ENCODE measurements at regions not wholly inside any gene's neighbourhood (a gene's known extent, or its start where the extent isn't known, plus 50 kb on each side); places are given as distances from the start of the nearest gene placed in this dataset.

DNA sequence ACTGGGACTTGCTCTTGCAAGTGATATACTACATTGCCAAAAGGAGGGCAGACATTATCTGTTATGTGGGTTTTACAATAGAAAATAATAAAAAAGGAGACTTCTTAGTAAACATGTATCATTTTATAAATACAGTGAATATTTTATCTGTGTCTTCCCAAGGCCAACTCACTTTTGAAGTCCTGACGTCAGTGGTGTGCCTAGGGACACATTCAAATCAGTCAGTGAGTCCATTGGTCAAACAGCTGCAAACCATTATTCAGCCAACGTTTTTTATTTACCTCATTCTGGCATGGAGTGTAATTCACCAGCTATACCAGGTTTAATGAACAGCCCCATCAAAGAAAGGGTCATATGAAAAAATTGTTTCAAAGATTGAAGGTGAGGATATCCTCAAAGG lies 263.7 kb downstream of the IPMK start:
- ATAC-seq: no peak
- no peak for TF ChIP-seq ZFP30 (CRISPR knock-in tag; IDR thresholded peaks at IDR 0.05)
- no peak for TF ChIP-seq BACH2 (CRISPR knock-in tag; IDR thresholded peaks at IDR 0.05; ENCODE audit: borderline replicate concordance)

DNA sequence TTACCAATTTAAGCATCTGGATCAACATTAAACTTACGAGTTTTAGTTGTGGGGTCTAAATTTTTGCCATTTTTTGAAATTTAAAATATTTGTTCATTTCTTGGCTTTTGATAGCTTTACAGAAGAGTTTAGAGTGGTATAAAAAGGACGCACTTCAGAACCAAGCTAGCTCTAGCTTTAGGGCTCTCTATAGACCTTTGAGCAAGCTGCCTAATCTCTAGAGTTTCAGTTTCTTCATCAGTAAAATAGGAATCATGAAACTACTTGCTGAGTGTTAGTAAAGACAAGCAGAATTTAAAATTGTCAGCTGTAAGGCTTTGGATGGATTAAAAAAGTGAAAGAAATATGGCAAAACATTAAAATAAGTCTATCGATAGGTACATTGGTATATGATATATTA lies 266.5 kb downstream of the IPMK start:
- TF ChIP-seq TCF4 (CRISPR knock-in tag; IDR thresholded peaks at IDR 0.05; ENCODE audit: borderline replicate concordance): no peak
- ATAC-seq: no peak

DNA sequence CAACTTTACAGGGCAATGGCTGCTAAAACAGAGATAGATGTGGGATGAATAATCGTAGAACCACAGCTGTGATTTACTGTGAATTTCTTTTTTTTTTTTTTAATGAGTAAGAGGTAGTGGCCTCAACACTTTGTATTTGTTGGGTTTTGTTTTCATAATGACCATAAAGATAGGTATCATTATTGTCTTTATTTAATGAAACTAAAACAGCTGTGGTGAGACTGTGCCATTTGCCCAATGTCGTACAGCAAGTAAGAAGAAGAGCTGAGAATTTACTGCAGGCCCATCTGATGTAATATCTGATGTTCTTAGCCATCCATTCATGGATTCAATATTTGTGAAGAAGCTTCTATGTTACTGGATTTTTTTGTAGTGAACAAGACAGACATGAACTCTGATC lies 271.2 kb downstream of the IPMK start:
- no peak for ATAC-seq
- TF ChIP-seq ZC3H10 (CRISPR knock-in tag; IDR thresholded peaks at IDR 0.05) (no peak), SNAI2 (CRISPR knock-in tag; IDR thresholded peaks at IDR 0.05) (no peak), ZFP30 (CRISPR knock-in tag; IDR thresholded peaks at IDR 0.05) (no peak), TOX (CRISPR knock-in tag; IDR thresholded peaks at IDR 0.05; ENCODE audit: borderline replicate concordance) (no peak), BACH2 (CRISPR knock-in tag; IDR thresholded peaks at IDR 0.05; ENCODE audit: borderline replicate concordance) (no peak), OSR1 (CRISPR knock-in tag; IDR thresholded peaks at IDR 0.05) (no peak), RARB (CRISPR knock-in tag; IDR thresholded peaks at IDR 0.05) (no peak), ZNF8 (CRISPR knock-in tag; IDR thresholded peaks at IDR 0.05) (no peak), ZFP3 (CRISPR knock-in tag; IDR thresholded peaks at IDR 0.05) (no peak), GLIS3 (CRISPR knock-in tag; IDR thresholded peaks at IDR 0.05) (no peak), ZNF70 (CRISPR knock-in tag; IDR thresholded peaks at IDR 0.05) (no peak), ZNF565 (CRISPR knock-in tag; conservative IDR thresholded peaks at IDR 0.05; ENCODE audit: low read depth) (no peak), ISL1 (CRISPR knock-in tag; IDR thresholded peaks at IDR 0.05) (no peak), PPARA (CRISPR knock-in tag; IDR thresholded peaks at IDR 0.05; ENCODE audit: borderline replicate concordance) (no peak), CSDC2 (CRISPR knock-in tag; IDR thresholded peaks at IDR 0.05) (no peak), TCF4 (CRISPR knock-in tag; IDR thresholded peaks at IDR 0.05; ENCODE audit: borderline replicate concordance) (no peak)
- TF ChIP-seq, protein P1, sequence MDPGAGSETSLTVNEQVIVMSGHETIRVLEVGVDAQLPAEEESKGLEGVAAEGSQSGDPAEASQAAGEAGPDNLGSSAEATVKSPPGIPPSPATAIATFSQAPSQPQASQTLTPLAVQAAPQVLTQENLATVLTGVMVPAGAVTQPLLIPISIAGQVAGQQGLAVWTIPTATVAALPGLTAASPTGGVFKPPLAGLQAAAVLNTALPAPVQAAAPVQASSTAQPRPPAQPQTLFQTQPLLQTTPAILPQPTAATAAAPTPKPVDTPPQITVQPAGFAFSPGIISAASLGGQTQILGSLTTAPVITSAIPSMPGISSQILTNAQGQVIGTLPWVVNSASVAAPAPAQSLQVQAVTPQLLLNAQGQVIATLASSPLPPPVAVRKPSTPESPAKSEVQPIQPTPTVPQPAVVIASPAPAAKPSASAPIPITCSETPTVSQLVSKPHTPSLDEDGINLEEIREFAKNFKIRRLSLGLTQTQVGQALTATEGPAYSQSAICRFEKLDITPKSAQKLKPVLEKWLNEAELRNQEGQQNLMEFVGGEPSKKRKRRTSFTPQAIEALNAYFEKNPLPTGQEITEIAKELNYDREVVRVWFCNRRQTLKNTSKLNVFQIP (CRISPR knock-in tag; IDR thresholded peaks at IDR 0.05; ENCODE audit: borderline replicate concordance, low read depth): no peak
- TF ChIP-seq, protein P2, sequence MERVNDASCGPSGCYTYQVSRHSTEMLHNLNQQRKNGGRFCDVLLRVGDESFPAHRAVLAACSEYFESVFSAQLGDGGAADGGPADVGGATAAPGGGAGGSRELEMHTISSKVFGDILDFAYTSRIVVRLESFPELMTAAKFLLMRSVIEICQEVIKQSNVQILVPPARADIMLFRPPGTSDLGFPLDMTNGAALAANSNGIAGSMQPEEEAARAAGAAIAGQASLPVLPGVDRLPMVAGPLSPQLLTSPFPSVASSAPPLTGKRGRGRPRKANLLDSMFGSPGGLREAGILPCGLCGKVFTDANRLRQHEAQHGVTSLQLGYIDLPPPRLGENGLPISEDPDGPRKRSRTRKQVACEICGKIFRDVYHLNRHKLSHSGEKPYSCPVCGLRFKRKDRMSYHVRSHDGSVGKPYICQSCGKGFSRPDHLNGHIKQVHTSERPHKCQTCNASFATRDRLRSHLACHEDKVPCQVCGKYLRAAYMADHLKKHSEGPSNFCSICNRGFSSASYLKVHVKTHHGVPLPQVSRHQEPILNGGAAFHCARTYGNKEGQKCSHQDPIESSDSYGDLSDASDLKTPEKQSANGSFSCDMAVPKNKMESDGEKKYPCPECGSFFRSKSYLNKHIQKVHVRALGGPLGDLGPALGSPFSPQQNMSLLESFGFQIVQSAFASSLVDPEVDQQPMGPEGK (CRISPR knock-in tag; IDR thresholded peaks at IDR 0.05; ENCODE audit: borderline replicate concordance): no peak
- TF ChIP-seq, protein P3, sequence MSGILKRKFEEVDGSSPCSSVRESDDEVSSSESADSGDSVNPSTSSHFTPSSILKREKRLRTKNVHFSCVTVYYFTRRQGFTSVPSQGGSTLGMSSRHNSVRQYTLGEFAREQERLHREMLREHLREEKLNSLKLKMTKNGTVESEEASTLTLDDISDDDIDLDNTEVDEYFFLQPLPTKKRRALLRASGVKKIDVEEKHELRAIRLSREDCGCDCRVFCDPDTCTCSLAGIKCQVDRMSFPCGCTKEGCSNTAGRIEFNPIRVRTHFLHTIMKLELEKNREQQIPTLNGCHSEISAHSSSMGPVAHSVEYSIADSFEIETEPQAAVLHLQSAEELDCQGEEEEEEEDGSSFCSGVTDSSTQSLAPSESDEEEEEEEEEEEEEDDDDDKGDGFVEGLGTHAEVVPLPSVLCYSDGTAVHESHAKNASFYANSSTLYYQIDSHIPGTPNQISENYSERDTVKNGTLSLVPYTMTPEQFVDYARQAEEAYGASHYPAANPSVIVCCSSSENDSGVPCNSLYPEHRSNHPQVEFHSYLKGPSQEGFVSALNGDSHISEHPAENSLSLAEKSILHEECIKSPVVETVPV (CRISPR knock-in tag; IDR thresholded peaks at IDR 0.05): no peak

DNA sequence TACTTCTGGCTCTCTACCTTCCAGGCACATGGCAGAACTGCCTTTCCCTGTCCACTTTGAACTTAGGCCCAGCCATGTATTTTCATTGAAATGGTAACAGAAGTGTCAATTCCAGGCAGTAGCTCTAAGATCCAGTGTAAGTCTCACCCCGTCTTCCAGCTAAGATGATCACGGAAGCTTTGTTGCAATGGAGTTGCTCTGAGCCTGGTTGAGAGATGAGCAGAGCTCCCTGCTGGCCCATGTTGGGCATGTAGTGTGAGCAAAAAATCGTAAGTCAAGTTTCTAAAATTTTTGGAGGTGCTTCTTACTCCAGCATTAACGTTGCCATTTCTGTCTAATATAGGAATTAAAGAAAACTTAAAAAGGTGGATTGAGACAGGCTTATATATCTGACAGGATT lies 274.4 kb downstream of the IPMK start:
- TF ChIP-seq ZNF70 (CRISPR knock-in tag; IDR thresholded peaks at IDR 0.05) (no peak), CSDC2 (CRISPR knock-in tag; IDR thresholded peaks at IDR 0.05) (no peak), ZNF8 (CRISPR knock-in tag; IDR thresholded peaks at IDR 0.05) (no peak)
- TF ChIP-seq, protein P2 (CRISPR knock-in tag; IDR thresholded peaks at IDR 0.05; ENCODE audit: borderline replicate concordance): no peak
- ATAC-seq: no peak

DNA sequence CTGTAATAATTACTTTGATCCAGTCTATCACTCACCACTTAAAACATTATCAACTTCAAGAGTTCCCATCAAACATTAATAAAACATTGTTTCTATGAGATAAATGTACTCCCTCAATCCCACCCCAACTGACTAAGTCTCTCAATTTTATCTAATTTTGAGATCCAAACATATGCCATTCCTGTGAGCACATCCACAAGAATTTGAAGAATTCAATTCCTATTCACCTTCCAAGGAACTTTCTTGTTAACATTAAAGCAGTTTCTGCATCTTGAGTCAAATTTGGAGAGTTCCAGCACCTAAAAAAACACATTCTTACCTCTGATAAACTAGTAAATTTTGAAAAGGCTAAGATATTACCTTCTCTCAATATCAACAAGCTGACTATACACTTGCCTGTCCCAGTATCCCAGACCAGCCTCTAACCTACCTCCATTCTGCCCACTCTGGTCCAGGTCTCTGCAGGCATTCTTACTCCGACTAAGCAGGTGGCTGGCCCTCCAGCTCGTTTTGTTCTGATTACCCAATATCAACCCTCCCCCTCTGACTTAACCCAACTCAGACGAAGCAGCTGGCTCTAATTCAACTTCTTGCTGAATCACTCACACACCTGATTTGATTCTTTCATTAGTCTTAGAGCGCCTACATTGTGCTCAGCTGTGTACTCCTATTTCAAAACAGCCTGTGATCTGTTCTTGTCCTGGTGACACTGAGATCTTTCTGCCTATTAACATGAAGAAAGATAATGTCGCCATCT lies 275.2 kb downstream of the IPMK start:
- TF ChIP-seq ESRRG (CRISPR knock-in tag; IDR thresholded peaks at IDR 0.05): no peak
- TF ChIP-seq, protein P4, sequence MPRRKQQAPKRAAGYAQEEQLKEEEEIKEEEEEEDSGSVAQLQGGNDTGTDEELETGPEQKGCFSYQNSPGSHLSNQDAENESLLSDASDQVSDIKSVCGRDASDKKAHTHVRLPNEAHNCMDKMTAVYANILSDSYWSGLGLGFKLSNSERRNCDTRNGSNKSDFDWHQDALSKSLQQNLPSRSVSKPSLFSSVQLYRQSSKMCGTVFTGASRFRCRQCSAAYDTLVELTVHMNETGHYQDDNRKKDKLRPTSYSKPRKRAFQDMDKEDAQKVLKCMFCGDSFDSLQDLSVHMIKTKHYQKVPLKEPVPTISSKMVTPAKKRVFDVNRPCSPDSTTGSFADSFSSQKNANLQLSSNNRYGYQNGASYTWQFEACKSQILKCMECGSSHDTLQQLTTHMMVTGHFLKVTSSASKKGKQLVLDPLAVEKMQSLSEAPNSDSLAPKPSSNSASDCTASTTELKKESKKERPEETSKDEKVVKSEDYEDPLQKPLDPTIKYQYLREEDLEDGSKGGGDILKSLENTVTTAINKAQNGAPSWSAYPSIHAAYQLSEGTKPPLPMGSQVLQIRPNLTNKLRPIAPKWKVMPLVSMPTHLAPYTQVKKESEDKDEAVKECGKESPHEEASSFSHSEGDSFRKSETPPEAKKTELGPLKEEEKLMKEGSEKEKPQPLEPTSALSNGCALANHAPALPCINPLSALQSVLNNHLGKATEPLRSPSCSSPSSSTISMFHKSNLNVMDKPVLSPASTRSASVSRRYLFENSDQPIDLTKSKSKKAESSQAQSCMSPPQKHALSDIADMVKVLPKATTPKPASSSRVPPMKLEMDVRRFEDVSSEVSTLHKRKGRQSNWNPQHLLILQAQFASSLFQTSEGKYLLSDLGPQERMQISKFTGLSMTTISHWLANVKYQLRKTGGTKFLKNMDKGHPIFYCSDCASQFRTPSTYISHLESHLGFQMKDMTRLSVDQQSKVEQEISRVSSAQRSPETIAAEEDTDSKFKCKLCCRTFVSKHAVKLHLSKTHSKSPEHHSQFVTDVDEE (CRISPR knock-in tag; IDR thresholded peaks at IDR 0.05): no peak
- peak; percentile 79 for TF ChIP-seq ISL1 (CRISPR knock-in tag; IDR thresholded peaks at IDR 0.05)
- ATAC-seq: peak; percentile 66
